Erythroblast (primary cell): ENCODE measurements at regions not wholly inside any gene's neighbourhood (a gene's known extent, or its start where the extent isn't known, plus 50 kb on each side); places are given as distances from the start of the nearest gene placed in this dataset.

Experiments
- GATA1 ChIP-seq: IDR thresholded peaks from 2 replicates; pipeline ENCODE4 v1.6.1; 2011; ENCODE audit warnings: low read depth, mild to moderate bottlenecking, control low read depth, low read length, moderate library complexity
- POLR2A ChIP-seq: IDR thresholded peaks from 2 replicates; pipeline ENCODE4 v1.6.1; 2011; ENCODE audit warnings: mild to moderate bottlenecking, low read length

DNA sequence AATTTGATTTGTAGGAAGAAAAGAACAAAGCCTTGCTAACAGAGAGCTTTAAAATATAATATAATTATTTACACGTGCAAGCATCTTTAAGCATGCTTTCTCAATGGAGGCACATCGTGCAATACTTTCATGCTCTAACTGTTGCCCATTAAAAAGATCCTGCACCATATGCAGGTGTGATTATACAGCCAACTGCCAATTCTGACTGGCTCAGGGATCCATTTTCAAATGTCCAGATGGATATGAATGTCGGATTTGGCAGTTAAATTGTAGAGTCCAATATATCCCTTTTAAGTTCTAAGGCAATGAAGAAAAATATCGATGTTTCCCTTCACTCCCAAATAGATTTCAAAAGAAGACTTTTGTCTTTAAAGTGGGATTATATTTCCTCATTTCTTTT, 416.4 kb upstream of the CD180 start:
- TF ChIP-seq POLR2A (no peak), GATA1 (no peak)
